Keratinocyte (primary cell): ENCODE measurements at regions not wholly inside any gene's neighbourhood (a gene's known extent, or its start where the extent isn't known, plus 50 kb on each side); places are given as distances from the start of the nearest gene placed in this dataset.
"Not testable (repeated sequence)": the region's sequence is repeated elsewhere in the genome, so short reads cannot be mapped to it uniquely, and the experiment has no call there.

ENCODE experiments used
- DNase-seq: peaks from one replicate; pipeline ENCODE4 v3.0.0-alpha.2; 2011; ENCODE audit warnings: low read depth, missing footprints, low spot score
- FAIRE-seq: peaks from 2 replicates; lab custom pipeline; 2011; peaks lifted over from hg19 to GRCh38; lab: Jason Lieb, UNC
- H2AFZ ChIP-seq: 2 replicates; pipeline ENCODE4 v1.6.0; 2012; ENCODE audit warnings: low read length, control low read depth, inconsistent platforms; ENCODE audit not compliant: control insufficient read depth
- H3K27ac ChIP-seq: 2 replicates; pipeline ENCODE4 v1.5.1; 2011; ENCODE audit warnings: low read length; ENCODE audit not compliant: control insufficient read depth, insufficient read depth
- H3K27me3 ChIP-seq: 3 replicates; pipeline ENCODE4 v1.6.0; 2011; ENCODE audit warnings: low read length; ENCODE audit not compliant: control insufficient read depth, insufficient read depth; ENCODE audit errors: extremely low read depth
- H3K36me3 ChIP-seq, 2 experiments: 2 replicates in 1 of 2; 3 replicates in 1 of 2; pipeline ENCODE4 v1.5.1; 2011; ENCODE audit warnings: low read length in 2 of 2, mild to moderate bottlenecking in 1 of 2; ENCODE audit not compliant: control insufficient read depth in 2 of 2, insufficient read depth in 2 of 2; ENCODE audit errors: extremely low read depth in 1 of 2
- H3K4me1 ChIP-seq: 3 replicates; pipeline ENCODE4 v1.5.1; 2011; ENCODE audit warnings: low read length; ENCODE audit not compliant: control insufficient read depth, insufficient read depth; ENCODE audit errors: extremely low read depth
- H3K4me2 ChIP-seq: 3 replicates; pipeline ENCODE4 v1.6.0; 2011; ENCODE audit warnings: low read depth, low read length; ENCODE audit not compliant: control insufficient read depth, insufficient read depth; ENCODE audit errors: extremely low read depth
- H3K4me3 ChIP-seq, 3 experiments: fragments of 200-600 bp in 1 of 3; sonication (generic) in 1 of 3; 2 replicates in 2 of 3; 3 replicates in 1 of 3; pipeline ENCODE4 v1.5.1; 2011 to 2016; ENCODE audit warnings: low read length in 3 of 3, mild to moderate bottlenecking in 3 of 3, control low read depth in 2 of 3, inconsistent platforms in 1 of 3, low read depth in 1 of 3, mixed read lengths in 1 of 3, mixed run types in 1 of 3, moderate library complexity in 1 of 3; ENCODE audit not compliant: control insufficient read depth in 2 of 3, insufficient read depth in 2 of 3; ENCODE audit errors: extremely low read depth in 1 of 3
- H3K79me2 ChIP-seq: 2 replicates; pipeline ENCODE4 v1.6.0; 2012; ENCODE audit warnings: low read length; ENCODE audit not compliant: control insufficient read depth, insufficient read depth
- H3K9ac ChIP-seq: 3 replicates; pipeline ENCODE4 v1.6.0; 2011; ENCODE audit warnings: low read length; ENCODE audit not compliant: control insufficient read depth, insufficient read depth; ENCODE audit errors: extremely low read depth
- H3K9me1 ChIP-seq: 3 replicates; pipeline ENCODE4 v1.6.0; 2011; ENCODE audit warnings: low read length; ENCODE audit not compliant: control insufficient read depth, insufficient read depth; ENCODE audit errors: extremely low read depth
- H3K9me3 ChIP-seq: 2 replicates; pipeline ENCODE4 v1.5.1; 2012; ENCODE audit warnings: low read depth, low read length; ENCODE audit not compliant: control insufficient read depth
- H4K20me1 ChIP-seq: 3 replicates; pipeline ENCODE4 v1.6.0; 2011; ENCODE audit warnings: low read length; ENCODE audit not compliant: control insufficient read depth, insufficient read depth; ENCODE audit errors: extremely low read depth
- EZH2 ChIP-seq: IDR thresholded peaks from one replicate; pipeline ENCODE4 v1.6.1; 2012; ENCODE audit warnings: inconsistent platforms, mild to moderate bottlenecking, low read length, moderate library complexity
- dilution Hi-C: fragments of 300-500 bp; cut with MboI; formaldehyde crosslinking; loops from one replicate; pipeline ENCODE4 v1.7.0; 2020; ENCODE audit warnings: low sequenced_read_pairs; ENCODE audit not compliant: extremely low pct_ligation_motif_present
- TF ChIP-seq, protein P1 (sequence below), 3 experiments: IDR thresholded peaks in 1 of 3; conservative IDR thresholded peaks in 1 of 3; optimal IDR thresholded peaks in 1 of 3; 2 replicates in 2 of 3; 3 replicates in 1 of 3; pipeline versions ENCODE3 to v1.5.1; 2011; ENCODE audit warnings: low read length in 3 of 3, mild to moderate bottlenecking in 3 of 3, moderate library complexity in 2 of 3, control low read depth in 1 of 3, inconsistent platforms in 1 of 3; ENCODE audit not compliant: insufficient read depth in 2 of 3; ENCODE audit errors: extremely low read depth in 1 of 3

DNA sequence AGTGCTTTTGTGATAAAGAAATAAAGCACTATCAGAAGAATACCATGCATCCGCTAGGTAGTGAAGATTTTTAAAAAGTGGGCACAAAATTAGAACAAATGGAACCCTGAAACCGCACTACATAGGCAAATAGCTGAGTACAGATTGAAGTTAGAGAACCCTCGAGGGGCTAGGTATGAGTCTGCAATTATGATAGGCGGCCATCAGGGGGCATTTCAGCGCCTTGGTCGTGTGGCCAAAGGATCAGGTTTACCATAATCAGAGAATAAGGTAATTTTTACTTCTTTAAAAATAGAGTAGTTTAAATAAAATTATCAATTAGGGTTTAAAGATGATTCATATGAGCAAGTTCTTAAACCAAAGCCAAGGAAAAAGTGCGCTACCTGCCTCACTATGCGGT, 129.8 kb downstream of the TMX1 start:
- H3K4me3 ChIP-seq: no peak overlapping the region
- TF ChIP-seq, protein P1, sequence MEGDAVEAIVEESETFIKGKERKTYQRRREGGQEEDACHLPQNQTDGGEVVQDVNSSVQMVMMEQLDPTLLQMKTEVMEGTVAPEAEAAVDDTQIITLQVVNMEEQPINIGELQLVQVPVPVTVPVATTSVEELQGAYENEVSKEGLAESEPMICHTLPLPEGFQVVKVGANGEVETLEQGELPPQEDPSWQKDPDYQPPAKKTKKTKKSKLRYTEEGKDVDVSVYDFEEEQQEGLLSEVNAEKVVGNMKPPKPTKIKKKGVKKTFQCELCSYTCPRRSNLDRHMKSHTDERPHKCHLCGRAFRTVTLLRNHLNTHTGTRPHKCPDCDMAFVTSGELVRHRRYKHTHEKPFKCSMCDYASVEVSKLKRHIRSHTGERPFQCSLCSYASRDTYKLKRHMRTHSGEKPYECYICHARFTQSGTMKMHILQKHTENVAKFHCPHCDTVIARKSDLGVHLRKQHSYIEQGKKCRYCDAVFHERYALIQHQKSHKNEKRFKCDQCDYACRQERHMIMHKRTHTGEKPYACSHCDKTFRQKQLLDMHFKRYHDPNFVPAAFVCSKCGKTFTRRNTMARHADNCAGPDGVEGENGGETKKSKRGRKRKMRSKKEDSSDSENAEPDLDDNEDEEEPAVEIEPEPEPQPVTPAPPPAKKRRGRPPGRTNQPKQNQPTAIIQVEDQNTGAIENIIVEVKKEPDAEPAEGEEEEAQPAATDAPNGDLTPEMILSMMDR (optimal IDR thresholded peaks at IDR 0.05 in 1 of 3, IDR thresholded peaks at IDR 0.05 in 1 of 3, conservative IDR thresholded peaks at IDR 0.05 in 1 of 3; ENCODE audit: extremely low read depth in 1 of 3, insufficient read depth in 2 of 3, low read length in 3 of 3): peak; percentile 25 to 67 (median 44)
- no peak for TF ChIP-seq EZH2
- H3K4me2 ChIP-seq: no peak overlapping the region
- no peak for DNase-seq
- no peaks in the 10 kb centered on the region for H3K36me3 ChIP-seq
- no peaks in the 10 kb centered on the region for H3K9me3 ChIP-seq
- H3K79me2 ChIP-seq: no peaks in the 10 kb centered on the region
- no peaks in the 10 kb centered on the region for H3K27me3 ChIP-seq
- peak overlapping the region; percentile 60 for H3K27ac ChIP-seq
- no peak for FAIRE-seq
- H4K20me1 ChIP-seq: no peaks in the 10 kb centered on the region
- H3K9me1 ChIP-seq: no peaks in the 10 kb centered on the region
- dilution Hi-C loops: no loop called here
- H3K9ac ChIP-seq: no peak overlapping the region
- no peak overlapping the region for H2AFZ ChIP-seq
- peaks cover 37% of the 10 kb centered on the region for H3K4me1 ChIP-seq

- H3K4me1 ChIP-seq: peaks cover 37% of the 10 kb centered on the region
- no peaks in the 10 kb centered on the region for H3K9me3 ChIP-seq
- H3K79me2 ChIP-seq: no peaks in the 10 kb centered on the region
- peak; percentile 81 for FAIRE-seq
- no peak for DNase-seq
- no peaks in the 10 kb centered on the region for H3K36me3 ChIP-seq
- no peak for TF ChIP-seq EZH2
- H3K9ac ChIP-seq: no peak overlapping the region
- no peak overlapping the region for H2AFZ ChIP-seq
- H3K27ac ChIP-seq: no peak overlapping the region
- H4K20me1 ChIP-seq: no peaks in the 10 kb centered on the region
- no peak overlapping the region for H3K4me2 ChIP-seq
- H3K27me3 ChIP-seq: no peaks in the 10 kb centered on the region
- no peak overlapping the region for H3K4me3 ChIP-seq
- no peaks in the 10 kb centered on the region for H3K9me1 ChIP-seq
- dilution Hi-C loops: no loop called here
Measured at GRCh38 chr14:51370758-51371386, 130.8 kb downstream of the TMX1 start.

GRCh38 chr14:51377186-51377585, 137.1 kb downstream of the TMX1 start:
- FAIRE-seq, dilution Hi-C loops: not testable (repeated sequence)

More at GRCh38 chr14:51377186-51377585, 137.1 kb downstream of the TMX1 start:
- not testable (repeated sequence) for H3K4me1 ChIP-seq, H3K4me3 ChIP-seq, DNase-seq, H3K9me1 ChIP-seq, H3K9me3 ChIP-seq, H2AFZ ChIP-seq, H3K36me3 ChIP-seq, H3K79me2 ChIP-seq, H4K20me1 ChIP-seq, H3K27ac ChIP-seq, H3K4me2 ChIP-seq, H3K27me3 ChIP-seq, H3K9ac ChIP-seq
